ENCODE measurements at regions not wholly inside any gene's neighbourhood (a gene's known extent, or its start where the extent isn't known, plus 50 kb on each side); places are given as distances from the start of the nearest gene placed in this dataset.
A peak's percentile ranks its signal among the peaks of the same experiment; 100 is the strongest.

DNA sequence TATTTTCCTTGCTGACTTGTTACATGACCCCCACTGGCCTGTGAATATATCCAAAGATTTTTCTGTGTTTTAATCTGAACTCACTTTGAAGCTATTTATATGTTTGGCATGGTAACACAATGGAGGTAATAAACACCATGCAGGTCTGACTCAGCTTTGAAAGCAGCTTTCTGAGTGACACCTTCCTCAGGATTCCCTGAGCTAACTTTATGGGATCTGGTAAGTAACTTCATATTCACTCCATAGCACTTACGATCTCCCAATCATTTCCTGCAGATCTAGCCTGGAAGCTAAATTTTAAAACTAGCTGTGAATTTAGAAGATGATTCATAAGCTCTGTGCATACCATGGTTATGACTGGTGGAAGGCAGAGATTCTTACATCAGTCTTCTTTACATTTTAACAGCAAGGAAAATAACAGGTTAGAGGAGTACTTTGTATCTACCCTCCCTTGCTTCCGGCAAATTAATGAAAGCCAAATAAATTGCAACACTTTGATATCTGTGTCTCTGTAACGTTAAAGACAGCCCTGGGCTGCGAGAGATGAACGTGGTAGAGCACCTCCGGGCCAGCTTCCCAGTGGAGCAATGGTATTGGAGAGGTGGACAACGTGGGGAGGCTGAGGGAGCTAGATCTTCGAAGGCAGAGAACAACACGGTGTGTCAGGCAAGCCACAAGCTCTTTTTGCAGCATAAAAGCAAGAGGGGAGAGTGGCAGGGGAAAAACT, 170.2 kb upstream of the KLF14 start:
- Histone ChIP-seq H3K4me1 (ENCODE audit: control insufficient read depth in 2 of 2, insufficient read depth in 2 of 2, low read length in 2 of 2) (peaks cover 0 to 14% of the 10 kb centered on the region in 2 donors), H3K36me3 (ENCODE audit: control insufficient read depth in 2 of 2, insufficient read depth in 2 of 2, low read length in 1 of 2) (no peaks in the 10 kb centered on the region), H3K4me3 (ENCODE audit: low read length in 2 of 2) (no peak overlapping the region), H3K9me3 (ENCODE audit: control insufficient read depth in 2 of 2, insufficient read depth in 1 of 2, low read length in 1 of 2) (no peaks in the 10 kb centered on the region), H3K27me3 (ENCODE audit: control insufficient read depth in 2 of 2, insufficient read depth in 1 of 2, low read length in 1 of 2) (no peaks in the 10 kb centered on the region), H3K27ac (ENCODE audit: low read depth in 1 of 2, low read length in 1 of 2) (peak overlapping the region in 1 of 2 donors; percentile 11)
- WGBS: 93% methylated on average over 9 of the region's 9 CpGs
- no peak for DNase-seq (ENCODE audit: low read depth in 6 of 9, low spot score in 9 of 9)

DNA sequence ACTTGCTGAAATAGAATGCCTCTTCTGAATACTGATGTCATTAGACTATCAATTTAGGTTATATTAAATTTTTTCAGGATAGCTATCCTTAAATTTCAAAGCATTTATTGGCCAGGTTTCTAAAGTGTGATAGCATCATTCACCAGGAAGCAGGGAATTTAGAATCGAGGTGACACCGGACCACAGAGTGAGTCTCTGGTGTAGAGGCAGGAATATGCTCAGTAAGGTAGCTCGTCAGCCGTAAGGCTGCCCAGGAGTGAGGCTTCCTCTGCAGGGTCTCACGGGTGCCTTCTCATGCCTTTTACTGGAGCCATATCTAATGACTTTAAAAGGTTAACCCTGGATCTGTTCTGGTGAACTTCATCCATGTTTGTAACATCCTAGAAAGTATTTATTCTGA, 170.8 kb upstream of the KLF14 start:
- DNase-seq (ENCODE audit: low read depth in 6 of 9, low spot score in 9 of 9): no peak
- H3K4me3 ChIP-seq (ENCODE audit: low read length in 2 of 2): no peak overlapping the region
- no peaks in the 10 kb centered on the region for H3K36me3 ChIP-seq (ENCODE audit: control insufficient read depth in 2 of 2, insufficient read depth in 2 of 2, low read length in 1 of 2)
- no peak overlapping the region for H3K27ac ChIP-seq (ENCODE audit: low read depth in 1 of 2, low read length in 1 of 2)
- H3K27me3 ChIP-seq (ENCODE audit: control insufficient read depth in 2 of 2, insufficient read depth in 1 of 2, low read length in 1 of 2): no peaks in the 10 kb centered on the region
- 83% methylated on average over 5 of the region's 5 CpGs for WGBS
- peaks cover 0 to 16% of the 10 kb centered on the region in 2 donors for H3K4me1 ChIP-seq (ENCODE audit: control insufficient read depth in 2 of 2, insufficient read depth in 2 of 2, low read length in 2 of 2)
- no peaks in the 10 kb centered on the region for H3K9me3 ChIP-seq (ENCODE audit: control insufficient read depth in 2 of 2, insufficient read depth in 1 of 2, low read length in 1 of 2)

- peaks cover 0 to 12% of the 10 kb centered on the region in 2 donors for H3K4me1 ChIP-seq (ENCODE audit: control insufficient read depth in 2 of 2, insufficient read depth in 2 of 2, low read length in 2 of 2)
These were observed 172.6 kb upstream of the KLF14 start for GRCh38 chr7:130906575-130906974.

GRCh38 chr7:130907439-130907838, 173.4 kb upstream of the KLF14 start:
- WGBS: 95% methylated on average over 4 of the region's 4 CpGs
- no peak for DNase-seq (ENCODE audit: low read depth in 6 of 9, low spot score in 9 of 9)

More at GRCh38 chr7:130906575-130906974, 172.6 kb upstream of the KLF14 start:
- Histone ChIP-seq H3K36me3 (ENCODE audit: control insufficient read depth in 2 of 2, insufficient read depth in 2 of 2, low read length in 1 of 2) (no peaks in the 10 kb centered on the region), H3K27me3 (ENCODE audit: control insufficient read depth in 2 of 2, insufficient read depth in 1 of 2, low read length in 1 of 2) (no peaks in the 10 kb centered on the region), H3K27ac (ENCODE audit: low read depth in 1 of 2, low read length in 1 of 2) (no peak overlapping the region), H3K9me3 (ENCODE audit: control insufficient read depth in 2 of 2, insufficient read depth in 1 of 2, low read length in 1 of 2) (no peaks in the 10 kb centered on the region), H3K4me3 (ENCODE audit: low read length in 2 of 2) (no peak overlapping the region)
- no peak for DNase-seq (ENCODE audit: low read depth in 6 of 9, low spot score in 9 of 9)
- WGBS: 94% methylated on average over 1 of the region's 1 CpG

GRCh38 chr7:130908345-130909160, 174.5 kb upstream of the KLF14 start:
- no peak overlapping the region for H3K4me3 ChIP-seq (ENCODE audit: low read length in 2 of 2)
- whole genome bisulfite sequencing: 99% methylated on average over 11 of the region's 11 CpGs
- H3K27me3 ChIP-seq (ENCODE audit: control insufficient read depth in 2 of 2, insufficient read depth in 1 of 2, low read length in 1 of 2): no peaks in the 10 kb centered on the region
- no peak for DNase-seq (ENCODE audit: low read depth in 6 of 9, low spot score in 9 of 9)
- peaks cover 0 to 2% of the 10 kb centered on the region in 2 donors for H3K9me3 ChIP-seq (ENCODE audit: control insufficient read depth in 2 of 2, insufficient read depth in 1 of 2, low read length in 1 of 2)
- peaks cover 5 to 21% of the 10 kb centered on the region in 2 donors for H3K4me1 ChIP-seq (ENCODE audit: control insufficient read depth in 2 of 2, insufficient read depth in 2 of 2, low read length in 2 of 2)
- H3K27ac ChIP-seq (ENCODE audit: low read depth in 1 of 2, low read length in 1 of 2): no peak overlapping the region
- H3K36me3 ChIP-seq (ENCODE audit: control insufficient read depth in 2 of 2, insufficient read depth in 2 of 2, low read length in 1 of 2): no peaks in the 10 kb centered on the region

More at GRCh38 chr7:130907439-130907838, 173.4 kb upstream of the KLF14 start:
- no peaks in the 10 kb centered on the region for H3K36me3 ChIP-seq (ENCODE audit: control insufficient read depth in 2 of 2, insufficient read depth in 2 of 2, low read length in 1 of 2)
- H3K9me3 ChIP-seq (ENCODE audit: control insufficient read depth in 2 of 2, insufficient read depth in 1 of 2, low read length in 1 of 2): no peaks in the 10 kb centered on the region
- no peak overlapping the region for H3K27ac ChIP-seq (ENCODE audit: low read depth in 1 of 2, low read length in 1 of 2)
- H3K4me3 ChIP-seq (ENCODE audit: low read length in 2 of 2): no peak overlapping the region
- H3K4me1 ChIP-seq (ENCODE audit: control insufficient read depth in 2 of 2, insufficient read depth in 2 of 2, low read length in 2 of 2): peaks cover 5 to 17% of the 10 kb centered on the region in 2 donors
- no peaks in the 10 kb centered on the region for H3K27me3 ChIP-seq (ENCODE audit: control insufficient read depth in 2 of 2, insufficient read depth in 1 of 2, low read length in 1 of 2)

DNA sequence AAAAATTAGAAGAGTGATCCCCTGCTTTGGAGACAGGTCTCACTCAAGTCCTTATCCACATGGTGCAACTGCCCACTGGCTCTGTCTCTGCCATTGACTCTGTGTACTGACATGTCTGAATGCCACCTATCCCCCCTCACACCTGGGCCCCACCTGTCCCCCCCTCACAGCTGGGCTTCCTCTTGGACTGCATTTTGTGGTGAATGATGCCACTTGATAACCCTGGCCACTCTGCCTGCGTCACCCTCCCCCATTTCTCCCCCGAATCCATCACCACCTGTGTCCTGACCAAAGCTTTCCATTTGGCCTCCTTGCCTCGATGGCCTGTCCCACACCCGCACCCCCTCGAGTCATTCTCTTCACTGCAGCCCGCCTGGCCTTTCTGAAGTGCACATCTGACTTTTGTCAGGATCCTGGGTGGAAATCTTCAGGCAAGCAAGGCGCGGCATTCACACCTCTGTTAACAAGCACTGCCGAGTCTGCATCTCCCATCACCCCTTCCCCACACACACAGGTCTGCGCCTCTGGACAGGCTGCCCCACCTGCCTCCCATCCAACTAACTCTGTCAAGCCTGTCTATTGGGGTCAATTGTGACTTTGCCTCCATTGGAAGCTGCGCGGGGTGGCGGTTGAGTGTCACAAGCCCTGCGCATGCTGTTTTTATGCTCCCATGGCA, 175.3 kb upstream of the KLF14 start:
- no peaks in the 10 kb centered on the region for H3K36me3 ChIP-seq (ENCODE audit: control insufficient read depth in 2 of 2, insufficient read depth in 2 of 2, low read length in 1 of 2)
- no peak overlapping the region for H3K27ac ChIP-seq (ENCODE audit: low read depth in 1 of 2, low read length in 1 of 2)
- WGBS: 95% methylated on average over 14 of the region's 14 CpGs
- H3K4me1 ChIP-seq (ENCODE audit: control insufficient read depth in 2 of 2, insufficient read depth in 2 of 2, low read length in 2 of 2): peaks cover 5 to 29% of the 10 kb centered on the region in 2 donors
- no peak overlapping the region for H3K4me3 ChIP-seq (ENCODE audit: low read length in 2 of 2)
- no peaks in the 10 kb centered on the region for H3K27me3 ChIP-seq (ENCODE audit: control insufficient read depth in 2 of 2, insufficient read depth in 1 of 2, low read length in 1 of 2)
- H3K9me3 ChIP-seq (ENCODE audit: control insufficient read depth in 2 of 2, insufficient read depth in 1 of 2, low read length in 1 of 2): peaks cover 0 to 2% of the 10 kb centered on the region in 2 donors
- no peak for DNase-seq (ENCODE audit: low read depth in 6 of 9, low spot score in 9 of 9)

GRCh38 chr7:130909881-130910672, 176.1 kb upstream of the KLF14 start:
- WGBS: 97% methylated on average over 9 of the region's 9 CpGs
- H3K4me1 ChIP-seq (ENCODE audit: control insufficient read depth in 2 of 2, insufficient read depth in 2 of 2, low read length in 2 of 2): peaks cover 5 to 30% of the 10 kb centered on the region in 2 donors
- no peak overlapping the region for H3K27ac ChIP-seq (ENCODE audit: low read depth in 1 of 2, low read length in 1 of 2)
- H3K36me3 ChIP-seq (ENCODE audit: control insufficient read depth in 2 of 2, insufficient read depth in 2 of 2, low read length in 1 of 2): no peaks in the 10 kb centered on the region
- DNase-seq (ENCODE audit: low read depth in 6 of 9, low spot score in 9 of 9): no peak
- H3K27me3 ChIP-seq (ENCODE audit: control insufficient read depth in 2 of 2, insufficient read depth in 1 of 2, low read length in 1 of 2): no peaks in the 10 kb centered on the region
- no peak overlapping the region for H3K4me3 ChIP-seq (ENCODE audit: low read length in 2 of 2)
- H3K9me3 ChIP-seq (ENCODE audit: control insufficient read depth in 2 of 2, insufficient read depth in 1 of 2, low read length in 1 of 2): peaks cover 0 to 2% of the 10 kb centered on the region in 2 donors

- Histone ChIP-seq H3K27ac (ENCODE audit: low read depth in 1 of 2, low read length in 1 of 2) (no peak overlapping the region), H3K9me3 (ENCODE audit: control insufficient read depth in 2 of 2, insufficient read depth in 1 of 2, low read length in 1 of 2) (peaks cover 0 to 2% of the 10 kb centered on the region in 2 donors), H3K27me3 (ENCODE audit: control insufficient read depth in 2 of 2, insufficient read depth in 1 of 2, low read length in 1 of 2) (no peaks in the 10 kb centered on the region), H3K4me1 (ENCODE audit: control insufficient read depth in 2 of 2, insufficient read depth in 2 of 2, low read length in 2 of 2) (peaks cover 5 to 30% of the 10 kb centered on the region in 2 donors), H3K36me3 (ENCODE audit: control insufficient read depth in 2 of 2, insufficient read depth in 2 of 2, low read length in 1 of 2) (no peaks in the 10 kb centered on the region), H3K4me3 (ENCODE audit: low read length in 2 of 2) (no peak overlapping the region)
- WGBS: 82% methylated on average over 7 of the region's 7 CpGs
- no peak for DNase-seq (ENCODE audit: low read depth in 6 of 9, low spot score in 9 of 9)
These were observed 177.2 kb upstream of the KLF14 start for GRCh38 chr7:130910949-130911944.
